HepG2 (cell line): ENCODE measurements at regions not wholly inside any gene's neighbourhood (a gene's known extent, or its start where the extent isn't known, plus 50 kb on each side); places are given as distances from the start of the nearest gene placed in this dataset.

Experiments
- ATAC-seq: fragments of 200-7000 bp; cut with Tn5 transposase; 3 replicates; pipeline ENCODE4 v1.9.1; 2020; ENCODE audit warnings: mild to moderate bottlenecking, moderate library complexity
- BruUV-seq: library from RNA; stranded (reverse); fragments of 400-500 nt; replicated peaks from 2 replicates; lab custom pipeline; 2021; lab: Mats Ljungman, UMichigan
- CTCF ChIA-PET: fragments of 300-600 bp; formaldehyde crosslinking; extraction: SDS; loops from one replicate; lab custom pipeline; 2021; ENCODE audit warnings: low total read pairs, inconsistent platforms, low intra/inter-chr PET ratio; lab: Yijun Ruan, JAX
- POLR2A ChIA-PET: fragments of 350-600 bp; sonication (Branson Sonifier 250); formaldehyde crosslinking; loops from one replicate; lab custom pipeline; 2020; ENCODE audit warnings: antibody characterized with exemption, inconsistent platforms; lab: Yijun Ruan, JAX
- DNase-seq: peaks from one replicate; pipeline ENCODE4 v3.0.0-alpha.2; 2015; ENCODE audit warnings: low spot score
- FAIRE-seq: peaks from 3 replicates; lab custom pipeline; 2011; peaks lifted over from hg19 to GRCh38; lab: Jason Lieb, UNC
- H2AFZ ChIP-seq: one replicate; pipeline ENCODE4 v1.6.1; 2011; ENCODE audit warnings: low read length, inconsistent platforms
- H3K27ac ChIP-seq: fragments of 300-600 bp; 3 replicates; pipeline ENCODE4 v1.8.0; 2011; ENCODE audit warnings: mixed run types, mild to moderate bottlenecking, mixed read lengths, low read length, inconsistent platforms; ENCODE audit not compliant: insufficient read depth; ENCODE audit errors: extremely low read length
- H3K27me3 ChIP-seq, 2 experiments: fragments of 200-600 bp in 1 of 2; 2 replicates in 1 of 2; 3 replicates in 1 of 2; pipeline versions ENCODE4 v1.6.0 to v1.8.0; 2011; ENCODE audit warnings: low read length in 2 of 2, mild to moderate bottlenecking in 2 of 2, moderate library complexity in 2 of 2, inconsistent platforms in 1 of 2; ENCODE audit not compliant: insufficient read depth in 2 of 2, control insufficient read depth in 1 of 2
- H3K36me3 ChIP-seq, 2 experiments: fragments of 200-600 bp in 1 of 2; replicated peaks in 1 of 2; 2 replicates in 1 of 2; 3 replicates in 1 of 2; pipeline versions ENCODE4 v1.5.1 to v1.8.0; 2011; ENCODE audit warnings: low read length in 2 of 2, inconsistent platforms in 1 of 2; ENCODE audit not compliant: insufficient read depth in 2 of 2, control insufficient read depth in 1 of 2
- H3K4me1 ChIP-seq: 2 replicates; pipeline ENCODE4 v1.5.1; 2012; ENCODE audit warnings: low read length, inconsistent platforms; ENCODE audit not compliant: insufficient read depth
- H3K4me2 ChIP-seq: 2 replicates; pipeline ENCODE4 v1.6.0; 2011; ENCODE audit warnings: low read depth, low read length, inconsistent platforms
- H3K4me3 ChIP-seq, 3 experiments: fragments of 200-600 bp in 1 of 3; sonication (generic), shearing (Covaris generic) in 1 of 3; replicated peaks in 1 of 3; 2 replicates each; pipeline ENCODE4 v1.5.1; 2011 to 2016; ENCODE audit warnings: low read length in 3 of 3, inconsistent platforms in 2 of 3, low read depth in 2 of 3, mild to moderate bottlenecking in 2 of 3, control low read depth in 1 of 3, mixed read lengths in 1 of 3; ENCODE audit not compliant: insufficient read depth in 1 of 3
- H3K79me2 ChIP-seq: one replicate; pipeline ENCODE4 v1.6.1; 2011; ENCODE audit warnings: low read length, inconsistent platforms; ENCODE audit not compliant: insufficient read depth
- H3K9ac ChIP-seq: 2 replicates; pipeline ENCODE4 v1.6.0; 2011; ENCODE audit warnings: mild to moderate bottlenecking, low read depth, low read length, inconsistent platforms; ENCODE audit not compliant: insufficient read depth
- H3K9me3 ChIP-seq: 2 replicates; pipeline ENCODE4 v1.5.1; 2012; ENCODE audit warnings: mild to moderate bottlenecking, low read length
- H4K20me1 ChIP-seq: 2 replicates; pipeline ENCODE4 v1.6.0; 2011; ENCODE audit warnings: inconsistent platforms, mild to moderate bottlenecking, low read length, moderate library complexity; ENCODE audit not compliant: insufficient read depth
- ELK4 ChIP-seq: sonication (generic); formaldehyde crosslinking; IDR thresholded peaks from 2 replicates; pipeline ENCODE4 v1.9.0; 2021; ENCODE audit warnings: missing genetic modification reagents, borderline replicate concordance
- FOXP4 ChIP-seq: sonication (generic); formaldehyde crosslinking; IDR thresholded peaks from 2 replicates; pipeline ENCODE4 v1.4.0; 2020; ENCODE audit warnings: missing genetic modification reagents
- GTF3A ChIP-seq: sonication (generic); formaldehyde crosslinking; conservative IDR thresholded peaks from 2 replicates; pipeline ENCODE4 v1.4.0; 2020; ENCODE audit warnings: mild to moderate bottlenecking, missing genetic modification reagents
- MED8 ChIP-seq: sonication (generic); formaldehyde crosslinking; IDR thresholded peaks from 2 replicates; pipeline ENCODE4 v1.8.1; 2023; ENCODE audit warnings: mild to moderate bottlenecking, missing genetic modification reagents; ENCODE audit not compliant: insufficient replicate concordance
- PITX1 ChIP-seq: sonication (generic); formaldehyde crosslinking; IDR thresholded peaks from 2 replicates; pipeline ENCODE4 v1.5.1; 2020; ENCODE audit warnings: mild to moderate bottlenecking, missing genetic modification reagents
- RXRB ChIP-seq: IDR thresholded peaks from 2 replicates; pipeline ENCODE4 v1.6.1; 2016; ENCODE audit warnings: borderline replicate concordance, missing genetic modification reagents, missing compliant biosample characterization
- SNAPC5 ChIP-seq: sonication (generic); formaldehyde crosslinking; IDR thresholded peaks from 2 replicates; pipeline ENCODE4 v1.8.1; 2023; ENCODE audit warnings: mild to moderate bottlenecking, missing genetic modification reagents, borderline replicate concordance
- TBX2 ChIP-seq: sonication (generic); formaldehyde crosslinking; IDR thresholded peaks from 2 replicates; pipeline ENCODE4 v1.5.0; 2020; ENCODE audit warnings: missing genetic modification reagents, mild to moderate bottlenecking, borderline replicate concordance
- ZMYM2 ChIP-seq: sonication (generic); formaldehyde crosslinking; IDR thresholded peaks from 2 replicates; pipeline ENCODE4 v1.8.0; 2022; ENCODE audit warnings: mild to moderate bottlenecking, missing genetic modification reagents
- ZNF317 ChIP-seq: sonication (generic); formaldehyde crosslinking; IDR thresholded peaks from 2 replicates; pipeline ENCODE4 v1.5.0; 2020; ENCODE audit warnings: mild to moderate bottlenecking, missing genetic modification reagents
- ZNF331 ChIP-seq: sonication (generic); formaldehyde crosslinking; IDR thresholded peaks from 2 replicates; pipeline ENCODE4 v1.4.0; 2020; ENCODE audit warnings: missing genetic modification reagents
- ZNF496 ChIP-seq: sonication (generic); formaldehyde crosslinking; IDR thresholded peaks from 2 replicates; pipeline ENCODE4 v1.8.1; 2023; ENCODE audit warnings: mild to moderate bottlenecking, moderate library complexity, missing genetic modification reagents; ENCODE audit not compliant: insufficient replicate concordance
- ZNF558 ChIP-seq: sonication (generic); formaldehyde crosslinking; IDR thresholded peaks from 2 replicates; pipeline ENCODE4 v1.9.0; 2022; ENCODE audit warnings: mild to moderate bottlenecking, missing genetic modification reagents, borderline replicate concordance
- ZNF879 ChIP-seq: sonication (generic); formaldehyde crosslinking; IDR thresholded peaks from 2 replicates; pipeline ENCODE4 v1.8.1; 2023; ENCODE audit warnings: missing genetic modification reagents
- WGBS: methylation state at CpG from one replicate; pipeline ENCODE4 v1.1.6; 2017; ENCODE audit warnings: low lambda C conversion rate; 5-methylcytosine and 5-hydroxymethylcytosine counted together
- in situ Hi-C: cut with HindIII; loops from 2 replicates; pipeline ENCODE4 v1.10.0; 2017; ENCODE audit warnings: low pct_unique_long_range_greater_than_20kb; ENCODE audit not compliant: extremely low pct_ligation_motif_present
- intact Hi-C: fragments of 100-400 bp; cut with micrococcal nuclease; formaldehyde crosslinking; loops from one replicate; pipeline ENCODE4 v1.10.0; 2022; ENCODE audit not compliant: unreplicated experiment

- H3K9me3 ChIP-seq = no peaks in the 10 kb centered on the region
- no peaks in the 10 kb centered on the region for H3K4me1 ChIP-seq
- no TSS peak for BruUV-seq
- ChIA-PET CTCF (no interaction called here), POLR2A (no interaction called here)
- intact Hi-C loops (no loop called here), in situ Hi-C loops (no loop called here)
- no peak overlapping the region for H3K9ac ChIP-seq
- H4K20me1 ChIP-seq = no peaks in the 10 kb centered on the region
- no peak overlapping the region for H3K4me3 ChIP-seq
- H3K79me2 ChIP-seq = no peaks in the 10 kb centered on the region
- no peak overlapping the region for H2AFZ ChIP-seq
- H3K27ac ChIP-seq = no peak overlapping the region
- no peak for DNase-seq
- no peak for TF ChIP-seq RXRB (CRISPR knock-in tag)
- no peak for TF ChIP-seq GTF3A
- no peak for TF ChIP-seq MED8 (CRISPR knock-in tag)
- no peaks in the 10 kb centered on the region for H3K36me3 ChIP-seq
- WGBS = 29% methylated on average over 4 of the region's 4 CpGs
- ATAC-seq = no peak
- FAIRE-seq = no peak
- no peaks in the 10 kb centered on the region for H3K27me3 ChIP-seq
- H3K4me2 ChIP-seq = no peak overlapping the region
Observed at GRCh38 chr11:94694309-94695060, 73.7 kb upstream of the AMOTL1 start.

GRCh38 chr11:94697156-94697555 lies 71.0 kb upstream of the AMOTL1 start:
- H3K79me2 ChIP-seq = no peaks in the 10 kb centered on the region
- H3K4me1 ChIP-seq = no peaks in the 10 kb centered on the region
- CTCF ChIA-PET = no interaction called here
- H3K27ac ChIP-seq = no peak overlapping the region
- in situ Hi-C loops (no loop called here), intact Hi-C loops (no loop called here)
- H3K4me3 ChIP-seq = no peak overlapping the region
- FAIRE-seq = no peak
- BruUV-seq = no TSS peak
- H3K9ac ChIP-seq = no peak overlapping the region
- DNase-seq = no peak
- H3K9me3 ChIP-seq = no peaks in the 10 kb centered on the region
- H3K4me2 ChIP-seq = no peak overlapping the region
- H4K20me1 ChIP-seq = no peaks in the 10 kb centered on the region
- POLR2A ChIA-PET = no interaction called here
- no peaks in the 10 kb centered on the region for H3K36me3 ChIP-seq
- no peak overlapping the region for H2AFZ ChIP-seq
- H3K27me3 ChIP-seq = no peaks in the 10 kb centered on the region
- no peak for ATAC-seq
- no peak for TF ChIP-seq ZNF317
- TF ChIP-seq SNAPC5 (CRISPR knock-in tag) = no peak
- no peak for TF ChIP-seq ZNF879 (CRISPR knock-in tag)
- no peak for TF ChIP-seq TBX2
- no peak for TF ChIP-seq PITX1 (CRISPR knock-in tag)
- TF ChIP-seq ZNF558 (CRISPR knock-in tag) = no peak
- TF ChIP-seq FOXP4 (CRISPR knock-in tag) = no peak
- no peak for TF ChIP-seq ZNF496 (CRISPR knock-in tag)
- no peak for TF ChIP-seq ZNF331 (CRISPR knock-in tag)
- no peak for TF ChIP-seq ELK4 (CRISPR knock-in tag)
- no peak for TF ChIP-seq ZMYM2 (CRISPR knock-in tag)
